Endothelial cell of umbilical vein (primary cell): ENCODE measurements at regions not wholly inside any gene's neighbourhood (a gene's known extent, or its start where the extent isn't known, plus 50 kb on each side); places are given as distances from the start of the nearest gene placed in this dataset.

Source experiments
- BruUV-seq: library from RNA; stranded (reverse); fragments of 400-500 nt; replicated peaks from 2 replicates; lab custom pipeline; 2021; lab: Mats Ljungman, UMichigan
- CTCF ChIA-PET: fragments of 300-600, 350-600 bp; sonication (Branson Sonifier 250); formaldehyde crosslinking; loops from one replicate; lab custom pipeline; 2021; ENCODE audit warnings: antibody characterized with exemption, inconsistent platforms; lab: Charles Lee
- POLR2A ChIA-PET: fragments of 300-600, 350-600 bp; sonication (Branson Sonifier 250); formaldehyde crosslinking; loops from one replicate; lab custom pipeline; 2021; ENCODE audit warnings: antibody characterized with exemption, inconsistent platforms; lab: Charles Lee
- DNase-seq: peaks from one replicate; pipeline ENCODE4 v3.0.0-alpha.2; 2011; ENCODE audit warnings: low read depth, low spot score
- FAIRE-seq: peaks from 2 replicates; lab custom pipeline; 2011; peaks lifted over from hg19 to GRCh38; lab: Jason Lieb, UNC
- H2AFZ ChIP-seq: 2 replicates; pipeline ENCODE4 v1.6.0; 2012; ENCODE audit warnings: low read depth, low read length, control low read depth, inconsistent platforms
- H3K27ac ChIP-seq: 2 replicates; pipeline ENCODE4 v1.5.1; 2011; ENCODE audit warnings: low read depth, mild to moderate bottlenecking, control low read depth, low read length, moderate library complexity; ENCODE audit not compliant: insufficient read depth
- H3K27me3 ChIP-seq, 2 experiments: 2 replicates each; pipeline versions ENCODE4 v1.6.0 to v1.6.1; 2011; ENCODE audit warnings: low read length in 2 of 2, mixed read lengths in 1 of 2; ENCODE audit not compliant: control insufficient read depth in 2 of 2, insufficient read depth in 2 of 2
- H3K36me3 ChIP-seq, 2 experiments: 2 replicates in 1 of 2; 3 replicates in 1 of 2; pipeline ENCODE4 v1.5.1; 2011; ENCODE audit warnings: low read length in 2 of 2, mild to moderate bottlenecking in 1 of 2, moderate library complexity in 1 of 2; ENCODE audit not compliant: control insufficient read depth in 2 of 2, insufficient read depth in 2 of 2; ENCODE audit errors: extremely low read depth in 1 of 2
- H3K4me1 ChIP-seq: 3 replicates; pipeline ENCODE4 v1.5.1; 2011; ENCODE audit warnings: mild to moderate bottlenecking, low read length; ENCODE audit not compliant: control insufficient read depth, insufficient read depth; ENCODE audit errors: extremely low read depth
- H3K4me2 ChIP-seq: 2 replicates; pipeline ENCODE4 v1.6.1; 2011; ENCODE audit warnings: low read length, control low read depth, mixed read lengths; ENCODE audit not compliant: insufficient read depth
- H3K4me3 ChIP-seq, 3 experiments: fragments of 200-600 bp in 1 of 3; sonication (generic), shearing (Covaris generic) in 1 of 3; replicated peaks in 1 of 3; 2 replicates each; pipeline ENCODE4 v1.5.1; 2011 to 2016; ENCODE audit warnings: control low read depth in 3 of 3, low read length in 3 of 3, mild to moderate bottlenecking in 2 of 3, inconsistent platforms in 1 of 3, low read depth in 1 of 3, moderate library complexity in 1 of 3; ENCODE audit not compliant: insufficient read depth in 1 of 3
- H3K79me2 ChIP-seq: 2 replicates; pipeline ENCODE4 v1.6.0; 2012; ENCODE audit warnings: low read length, inconsistent platforms; ENCODE audit not compliant: control insufficient read depth, insufficient read depth
- H3K9ac ChIP-seq: replicated peaks from 2 replicates; pipeline ENCODE3; 2011; ENCODE audit warnings: low read length, control low read depth; ENCODE audit not compliant: insufficient read depth; ENCODE audit errors: extremely low read depth
- H3K9me1 ChIP-seq: replicated peaks from 3 replicates; pipeline ENCODE4 v1.6.0; 2011; ENCODE audit warnings: mild to moderate bottlenecking, low read length; ENCODE audit not compliant: control insufficient read depth, insufficient read depth; ENCODE audit errors: extremely low read depth
- H3K9me3 ChIP-seq: replicated peaks from 2 replicates; pipeline ENCODE4 v1.5.1; 2012; ENCODE audit warnings: low read length, inconsistent platforms; ENCODE audit not compliant: control insufficient read depth, insufficient read depth
- H4K20me1 ChIP-seq: replicated peaks from 2 replicates; pipeline ENCODE3; 2011; ENCODE audit warnings: mild to moderate bottlenecking, low read length; ENCODE audit not compliant: control insufficient read depth, insufficient read depth; ENCODE audit errors: extremely low read depth
- CTCF ChIP-seq, 2 donors: IDR thresholded peaks; 1 replicate in 1 of 2; 2 replicates in 1 of 2; pipeline ENCODE4 v1.5.1; 2011; ENCODE audit warnings: low read length in 2 of 2, mild to moderate bottlenecking in 2 of 2, moderate library complexity in 2 of 2, control low read depth in 1 of 2, inconsistent platforms in 1 of 2, low read depth in 1 of 2; ENCODE audit not compliant: insufficient read depth in 1 of 2; ENCODE audit errors: extremely low read depth in 1 of 2
- EZH2 ChIP-seq: IDR thresholded peaks from 2 replicates; pipeline ENCODE4 v1.6.1; 2012; ENCODE audit warnings: borderline replicate concordance, low read depth, mild to moderate bottlenecking, moderate library complexity, low read length, inconsistent platforms; ENCODE audit not compliant: severe bottlenecking
- FOS ChIP-seq: IDR thresholded peaks from 2 replicates; pipeline ENCODE4 v1.6.1; 2011; ENCODE audit warnings: mild to moderate bottlenecking, low read length, moderate library complexity, borderline replicate concordance; ENCODE audit not compliant: insufficient read depth
- GATA2 ChIP-seq: IDR thresholded peaks from 2 replicates; pipeline ENCODE4 v1.7.0; 2011; ENCODE audit warnings: low read depth, mild to moderate bottlenecking, moderate library complexity, mixed read lengths, low read length; ENCODE audit not compliant: insufficient read length, insufficient read depth
- JUN ChIP-seq: IDR thresholded peaks from 2 replicates; pipeline ENCODE4 v1.6.1; 2011; ENCODE audit warnings: borderline replicate concordance, low read depth; ENCODE audit not compliant: insufficient read length, insufficient read depth
- MAX ChIP-seq: IDR thresholded peaks from 2 replicates; pipeline ENCODE4 v1.6.1; 2011; ENCODE audit not compliant: insufficient read depth, insufficient read length
- MYC ChIP-seq: IDR thresholded peaks from one replicate; pipeline ENCODE4 v1.6.1; 2011; ENCODE audit warnings: mild to moderate bottlenecking, low read depth, low read length
- POLR2A ChIP-seq: IDR thresholded peaks from 2 replicates; pipeline ENCODE4 v1.6.1; 2012; ENCODE audit warnings: low read depth, mild to moderate bottlenecking, control low read depth, low read length
- POLR2AphosphoS5 ChIP-seq: IDR thresholded peaks from 2 replicates; pipeline ENCODE4 v1.6.1; 2012; ENCODE audit warnings: low read depth, mild to moderate bottlenecking, control low read depth, low read length, moderate library complexity; ENCODE audit not compliant: insufficient read depth
- dilution Hi-C: fragments of 300-500 bp; cut with MboI; formaldehyde crosslinking; loops from one replicate; pipeline ENCODE4 v1.15.0; 2019; ENCODE audit warnings: low sequenced_read_pairs; ENCODE audit not compliant: extremely low pct_ligation_motif_present
- intact Hi-C: fragments of 100-400 bp; cut with micrococcal nuclease; formaldehyde crosslinking; loops from one replicate; pipeline ENCODE4 v1.10.0; 2022

- Histone ChIP-seq H3K4me3 (no peak overlapping the region), H3K36me3 (no peaks in the 10 kb centered on the region), H3K4me2 (no peak overlapping the region), H4K20me1 (no peaks in the 10 kb centered on the region), H3K9me3 (no peaks in the 10 kb centered on the region), H3K27ac (no peak overlapping the region), H3K9ac (no peak overlapping the region), H3K9me1 (no peaks in the 10 kb centered on the region), H2AFZ (no peak overlapping the region), H3K27me3 (no peaks in the 10 kb centered on the region), H3K4me1 (no peaks in the 10 kb centered on the region), H3K79me2 (no peaks in the 10 kb centered on the region)
- FAIRE-seq: no peak
- ChIA-PET CTCF (interaction anchor here (1.6 to 1.7 kb wide), 2 partner anchors 12 to 209 kb away, joined by 3 to 6 read pairs; no protein-coding TSS in a partner anchor), POLR2A (no interaction called here)
- no TSS peak for BruUV-seq
- no peak for DNase-seq
- TF ChIP-seq MYC (no peak), FOS (no peak), MAX (no peak), POLR2A (no peak), GATA2 (no peak), JUN (no peak), POLR2AphosphoS5 (no peak), EZH2 (no peak), CTCF (IDR thresholded peaks at IDR 0.05; ENCODE audit: extremely low read depth in 1 of 2, insufficient read depth in 1 of 2, low read depth in 1 of 2, low read length in 2 of 2) (no peak)
- intact Hi-C loops (no loop called here), dilution Hi-C loops (no loop called here)
These were observed 415.3 kb downstream of the RPS24 start for GRCh38 chr10:78448994-78449418.
